B cell (primary cell): ENCODE measurements at regions not wholly inside any gene's neighbourhood (a gene's known extent, or its start where the extent isn't known, plus 50 kb on each side); places are given as distances from the start of the nearest gene placed in this dataset.

ENCODE experiments used
- ATAC-seq: fragments of 200-7000 bp; cut with Tn5 transposase; one replicate; pipeline ENCODE4 v1.10.0; 2021; ENCODE audit warnings: low read depth, mild to moderate bottlenecking, moderate number of reproducible peaks, moderate library complexity
- CTCF ChIA-PET: fragments of 350-600 bp; sonication (Branson Sonifier 250); formaldehyde crosslinking; loops from one replicate; lab custom pipeline; 2021; ENCODE audit warnings: antibody characterized with exemption, inconsistent platforms; lab: Charles Lee
- POLR2A ChIA-PET: fragments of 350-600 bp; sonication (Branson Sonifier 250); formaldehyde crosslinking; loops from one replicate; lab custom pipeline; 2021; ENCODE audit warnings: antibody characterized with exemption; lab: Charles Lee
- DNase-seq: peaks from one replicate; pipeline ENCODE4 v3.0.0; 2013
- H2AFZ ChIP-seq: 2 replicates; pipeline ENCODE4 v1.6.1; 2012; ENCODE audit warnings: mild to moderate bottlenecking, low read depth, low read length; ENCODE audit not compliant: insufficient read depth, poor library complexity, severe bottlenecking
- H3K27ac ChIP-seq, 2 donors: 1 replicate in 1 of 2; 2 replicates in 1 of 2; pipeline ENCODE4 v1.5.1; 2012 to 2013; ENCODE audit warnings: low read length in 2 of 2, mild to moderate bottlenecking in 2 of 2, moderate library complexity in 1 of 2
- H3K27me3 ChIP-seq, 4 experiments: fragments of 200-600 bp in 1 of 4; sonication (generic) in 1 of 4; replicated peaks in 1 of 4; 1 replicate in 2 of 4; 2 replicates in 2 of 4; pipeline versions ENCODE4 v1.6.1 to v1.7.0; 2013 to 2016; ENCODE audit warnings: low read length in 3 of 4, mild to moderate bottlenecking in 2 of 4, mixed read lengths in 1 of 4, moderate library complexity in 1 of 4; ENCODE audit not compliant: insufficient read depth in 4 of 4, control insufficient read depth in 3 of 4; ENCODE audit errors: control extremely low read depth in 1 of 4
- H3K36me3 ChIP-seq, 2 experiments: replicated peaks in 1 of 2; 1 replicate in 1 of 2; 2 replicates in 1 of 2; pipeline versions ENCODE4 v1.6.1 to v1.7.1; 2013; ENCODE audit warnings: low read length in 1 of 2; ENCODE audit not compliant: insufficient read depth in 2 of 2, control insufficient read depth in 1 of 2; ENCODE audit errors: control extremely low read depth in 1 of 2, extremely low read depth in 1 of 2
- H3K4me1 ChIP-seq, 2 donors: fragments of 200-600 bp in 1 of 2; sonication (generic) in 1 of 2; 1 replicate in 1 of 2; 2 replicates in 1 of 2; pipeline versions ENCODE4 v1.5.1 to v1.6.1; 2013 to 2017; ENCODE audit warnings: low read length in 2 of 2; ENCODE audit not compliant: control insufficient read depth in 2 of 2, insufficient read depth in 2 of 2
- H3K4me2 ChIP-seq: replicated peaks from 2 replicates; pipeline ENCODE3; 2012; ENCODE audit warnings: mild to moderate bottlenecking, low read depth, low read length; ENCODE audit not compliant: poor library complexity, severe bottlenecking
- H3K4me3 ChIP-seq, 5 experiments: fragments of 200-600 bp in 1 of 5; sonication (generic) in 1 of 5; 1 replicate in 3 of 5; 2 replicates in 2 of 5; pipeline versions ENCODE4 v1.5.1 to v1.7.0; 2011 to 2016; ENCODE audit warnings: low read length in 4 of 5, mild to moderate bottlenecking in 4 of 5, low read depth in 2 of 5, control low read depth in 1 of 5, moderate library complexity in 1 of 5; ENCODE audit not compliant: insufficient read depth in 1 of 5; ENCODE audit errors: control extremely low read depth in 1 of 5, extremely low read depth in 1 of 5
- H3K79me2 ChIP-seq: fragments of 200-600 bp; sonication (generic); one replicate; pipeline ENCODE4 v1.6.0; 2016; ENCODE audit warnings: low read length; ENCODE audit not compliant: control insufficient read depth, insufficient read depth
- H3K9ac ChIP-seq: fragments of 200-600 bp; sonication (generic); 2 replicates; pipeline ENCODE4 v1.6.1; 2017; ENCODE audit warnings: mild to moderate bottlenecking, low read length, moderate library complexity
- H3K9me3 ChIP-seq, 3 donors: one replicate each; pipeline versions ENCODE4 v1.6.1 to v1.7.1; 2013; ENCODE audit warnings: low read length in 2 of 3; ENCODE audit not compliant: control insufficient read depth in 2 of 3, insufficient read depth in 1 of 3; ENCODE audit errors: control extremely low read depth in 1 of 3
- H4K20me1 ChIP-seq: 2 replicates; pipeline ENCODE4 v1.6.0; 2012; ENCODE audit warnings: mild to moderate bottlenecking, low read length; ENCODE audit not compliant: insufficient read depth, control insufficient read depth, poor library complexity, severe bottlenecking
- H3K27ac Mint-ChIP-seq: one replicate; pipeline ENCODE4 v1.8.0; 2021; ENCODE audit warnings: mixed read lengths
- H3K27me3 Mint-ChIP-seq: one replicate; pipeline ENCODE4 v1.8.0; 2021; ENCODE audit warnings: mixed read lengths
- H3K4me1 Mint-ChIP-seq: one replicate; pipeline ENCODE4 v1.8.0; 2021; ENCODE audit warnings: mixed read lengths
- H3K4me3 Mint-ChIP-seq: one replicate; pipeline ENCODE4 v1.8.0; 2021; ENCODE audit warnings: mixed read lengths
- H3K9me3 Mint-ChIP-seq: one replicate; pipeline ENCODE4 v1.8.0; 2022; ENCODE audit warnings: mixed read lengths; ENCODE audit not compliant: insufficient read depth
- CTCF ChIP-seq: fragments of 200-600 bp; IDR thresholded peaks from one replicate; pipeline ENCODE4 v1.8.0; 2022; ENCODE audit warnings: antibody characterized with exemption, mild to moderate bottlenecking
- EZH2 ChIP-seq: IDR thresholded peaks from 2 replicates; pipeline ENCODE4 v1.6.1; 2012; ENCODE audit warnings: borderline replicate concordance, low read depth, mild to moderate bottlenecking, moderate library complexity, low read length; ENCODE audit not compliant: insufficient read depth, poor library complexity, severe bottlenecking
- WGBS: methylation state at CpG from one replicate; pipeline ENCODE4 v1.1.5; 2013; ENCODE audit warnings: missing lambda C conversion rate; ENCODE audit not compliant: insufficient coverage; 5-methylcytosine and 5-hydroxymethylcytosine counted together
- intact Hi-C: fragments of 100-400 bp; cut with micrococcal nuclease; formaldehyde crosslinking; loops from one replicate; pipeline ENCODE4 v1.10.0; 2022

GRCh38 chr3:148131990-148132638 is 565.6 kb upstream of the AGTR1 start:
- H3K36me3 ChIP-seq = no peaks in the 10 kb centered on the region
- no peaks in the 10 kb centered on the region for H3K9me3 ChIP-seq
- TF ChIP-seq CTCF (no peak), EZH2 (no peak)
- no peak overlapping the region for H3K4me2 ChIP-seq
- no peak overlapping the region for H3K9ac ChIP-seq
- no peak overlapping the region for H3K4me3 ChIP-seq
- H3K27ac Mint-ChIP-seq = no peak overlapping the region
- H2AFZ ChIP-seq = no peak overlapping the region
- ATAC-seq (no peak), DNase-seq (no peak)
- ChIA-PET CTCF (no interaction called here), POLR2A (no interaction called here)
- intact Hi-C loops = no loop called here
- no peaks in the 10 kb centered on the region for H3K79me2 ChIP-seq
- no peak overlapping the region for H3K27ac ChIP-seq
- H4K20me1 ChIP-seq = no peaks in the 10 kb centered on the region
- H3K27me3 Mint-ChIP-seq = no peaks in the 10 kb centered on the region
- no peaks in the 10 kb centered on the region for H3K4me1 ChIP-seq
- H3K9me3 Mint-ChIP-seq = peaks cover 8% of the 10 kb centered on the region
- H3K4me1 Mint-ChIP-seq = no peaks in the 10 kb centered on the region
- H3K4me3 Mint-ChIP-seq = no peak overlapping the region
- 100% methylated on average over 1 of the region's 3 CpGs for WGBS
- H3K27me3 ChIP-seq = no peaks in the 10 kb centered on the region

GRCh38 chr3:148136816-148137215 is 560.9 kb upstream of the AGTR1 start:
- no peaks in the 10 kb centered on the region for H3K4me1 Mint-ChIP-seq
- peaks cover 6% of the 10 kb centered on the region for H3K9me3 Mint-ChIP-seq
- POLR2A ChIA-PET = no interaction called here
- Histone ChIP-seq H3K4me1 (no peaks in the 10 kb centered on the region), H4K20me1 (no peaks in the 10 kb centered on the region), H3K79me2 (no peaks in the 10 kb centered on the region), H3K4me2 (no peak overlapping the region), H2AFZ (no peak overlapping the region), H3K27ac (no peak overlapping the region), H3K4me3 (no peak overlapping the region), H3K27me3 (no peaks in the 10 kb centered on the region), H3K36me3 (no peaks in the 10 kb centered on the region), H3K9me3 (no peaks in the 10 kb centered on the region), H3K9ac (no peak overlapping the region)
- DNase-seq = no peak
- no peaks in the 10 kb centered on the region for H3K27me3 Mint-ChIP-seq
- CTCF ChIA-PET = no interaction called here
- no peak overlapping the region for H3K4me3 Mint-ChIP-seq
- H3K27ac Mint-ChIP-seq = no peak overlapping the region
- TF ChIP-seq EZH2 (no peak), CTCF (no peak)
- ATAC-seq = no peak
- intact Hi-C loops = no loop called here
